ENCODE measurements at regions not wholly inside any gene's neighbourhood (a gene's known extent, or its start where the extent isn't known, plus 50 kb on each side); places are given as distances from the start of the nearest gene placed in this dataset.
"Not testable (repeated sequence)": the region's sequence is repeated elsewhere in the genome, so short reads cannot be mapped to it uniquely, and the experiment has no call there.

- no peak for DNase-seq (ENCODE audit: low read depth)
Measured at GRCh38 chr13:90287521-90287920, 1060.0 kb upstream of the MIR17HG start.

- peak; percentile 23 for DNase-seq (ENCODE audit: low read depth)
Measured at GRCh38 chr13:90293793-90294361, 1053.6 kb upstream of the MIR17HG start.

- DNase-seq (ENCODE audit: low read depth) = no peak
Measured at GRCh38 chr13:90299238-90299637, 1048.2 kb upstream of the MIR17HG start.

GRCh38 chr13:90300015-90300414, 1047.5 kb upstream of the MIR17HG start:
- no peak for DNase-seq (ENCODE audit: low read depth)

- peak; percentile 66 for DNase-seq (ENCODE audit: low read depth)
Measured at GRCh38 chr13:90302107-90302506, 1045.4 kb upstream of the MIR17HG start.

- no peak for DNase-seq (ENCODE audit: low read depth)
Measured at GRCh38 chr13:90305796-90306195, 1041.7 kb upstream of the MIR17HG start.

- DNase-seq (ENCODE audit: low read depth) = no peak
Measured at GRCh38 chr13:90307136-90307535, 1040.4 kb upstream of the MIR17HG start.

GRCh38 chr13:90308249-90308648, 1039.2 kb upstream of the MIR17HG start:
- no peak for DNase-seq (ENCODE audit: low read depth)

GRCh38 chr13:90311929-90312328, 1035.6 kb upstream of the MIR17HG start:
- DNase-seq (ENCODE audit: low read depth) = no peak

GRCh38 chr13:90315061-90315460, 1032.4 kb upstream of the MIR17HG start:
- no peak for DNase-seq (ENCODE audit: low read depth)

- DNase-seq (ENCODE audit: low read depth) = no peak
Measured at GRCh38 chr13:90320664-90321063, 1026.8 kb upstream of the MIR17HG start.

- DNase-seq (ENCODE audit: low read depth) = no peak
Measured at GRCh38 chr13:90321281-90321931, 1026.1 kb upstream of the MIR17HG start.

- DNase-seq (ENCODE audit: low read depth) = no peak
Measured at GRCh38 chr13:90329641-90330040, 1017.8 kb upstream of the MIR17HG start.

GRCh38 chr13:90331974-90332373, 1015.5 kb upstream of the MIR17HG start:
- no peak for DNase-seq (ENCODE audit: low read depth)

GRCh38 chr13:90336507-90336906, 1011.0 kb upstream of the MIR17HG start:
- DNase-seq (ENCODE audit: low read depth) = no peak

- DNase-seq (ENCODE audit: low read depth) = not testable (repeated sequence)
Measured at GRCh38 chr13:90341348-90341747, 1006.1 kb upstream of the MIR17HG start.

- not testable (repeated sequence) for DNase-seq (ENCODE audit: low read depth)
Measured at GRCh38 chr13:90348477-90349136, 998.9 kb upstream of the MIR17HG start.

- no peak for DNase-seq (ENCODE audit: low read depth)
Measured at GRCh38 chr13:90352763-90353162, 994.7 kb upstream of the MIR17HG start.

- DNase-seq (ENCODE audit: low read depth) = no peak
Measured at GRCh38 chr13:90355162-90355751, 992.2 kb upstream of the MIR17HG start.

GRCh38 chr13:90360785-90361184, 986.7 kb upstream of the MIR17HG start:
- no peak for DNase-seq (ENCODE audit: low read depth)

- peak; percentile 55 for DNase-seq (ENCODE audit: low read depth)
Measured at GRCh38 chr13:90362707-90363106, 984.8 kb upstream of the MIR17HG start.

GRCh38 chr13:90365130-90365529, 982.4 kb upstream of the MIR17HG start:
- DNase-seq (ENCODE audit: low read depth) = no peak

Data from HT1080 (cell line).